PC-3 (cell line): ENCODE measurements at regions not wholly inside any gene's neighbourhood (a gene's known extent, or its start where the extent isn't known, plus 50 kb on each side); places are given as distances from the start of the nearest gene placed in this dataset.
A peak's percentile ranks its signal among the peaks of the same experiment; 100 is the strongest.

Experiments used
- ATAC-seq: fragments of 200-7000 bp; cut with Tn5 transposase; 2 replicates; pipeline ENCODE4 v1.9.1; 2020; ENCODE audit warnings: mild to moderate bottlenecking, moderate library complexity
- BruUV-seq: library from RNA; stranded (reverse); fragments of 400-500 nt; replicated peaks from 2 replicates; lab custom pipeline; 2021; lab: Mats Ljungman, UMichigan
- CTCF ChIA-PET: fragments of 300-600 bp; sonication (Branson Sonifier 250); formaldehyde crosslinking; loops from one replicate; lab custom pipeline; 2022; ENCODE audit warnings: antibody characterized with exemption; lab: Charles Lee
- POLR2A ChIA-PET: fragments of 300-600 bp; sonication (Branson Sonifier 250); formaldehyde crosslinking; loops from one replicate; lab custom pipeline; 2022; ENCODE audit warnings: antibody characterized with exemption; ENCODE audit not compliant: unreplicated experiment; lab: Charles Lee
- DNase-seq: peaks from one replicate; pipeline ENCODE4 v3.0.0-alpha.2; 2015
- H2AFZ ChIP-seq: fragments of 300-600 bp; sonication (generic); 2 replicates; pipeline ENCODE4 v1.6.0; 2016; ENCODE audit warnings: antibody characterized with exemption, low read length
- H3F3A ChIP-seq: fragments of 300-600 bp; sonication (generic); one replicate; pipeline ENCODE4 v1.6.0; 2017; ENCODE audit warnings: antibody characterized with exemption, low read length, control low read depth, mild to moderate bottlenecking; ENCODE audit not compliant: unreplicated experiment
- H3K27ac ChIP-seq: fragments of 300-600 bp; sonication (generic); 2 replicates; pipeline ENCODE4 v1.5.1; 2016; ENCODE audit warnings: mild to moderate bottlenecking, low read length
- H3K27me3 ChIP-seq: fragments of 300-600 bp; sonication (generic); 2 replicates; pipeline ENCODE4 v1.6.1; 2016; ENCODE audit warnings: low read length, mixed read lengths
- H3K36me3 ChIP-seq: fragments of 300-600 bp; sonication (generic); 2 replicates; pipeline ENCODE4 v1.6.1; 2016; ENCODE audit warnings: low read depth, mixed run types, low read length, mixed read lengths
- H3K4me1 ChIP-seq: fragments of 300-600 bp; sonication (generic); 2 replicates; pipeline ENCODE4 v1.5.1; 2016; ENCODE audit warnings: low read length; ENCODE audit not compliant: insufficient read depth
- H3K4me2 ChIP-seq: fragments of 300-600 bp; sonication (generic); 2 replicates; pipeline ENCODE4 v1.6.0; 2016; ENCODE audit warnings: low read length
- H3K4me3 ChIP-seq: fragments of 300-600 bp; sonication (generic); 2 replicates; pipeline ENCODE4 v1.5.1; 2016; ENCODE audit warnings: mild to moderate bottlenecking, low read length, mixed read lengths
- H3K79me2 ChIP-seq: fragments of 300-600 bp; sonication (generic); 2 replicates; pipeline ENCODE4 v1.6.1; 2017; ENCODE audit warnings: low read length, mixed read lengths
- H3K9ac ChIP-seq: fragments of 300-600 bp; sonication (generic); 2 replicates; pipeline ENCODE4 v1.6.0; 2016; ENCODE audit warnings: mild to moderate bottlenecking, low read length
- H3K9me2 ChIP-seq: fragments of 300-600 bp; sonication (generic); replicated peaks from 2 replicates; pipeline ENCODE4 v1.6.1; 2016; ENCODE audit warnings: mixed run types, low read length, mixed read lengths
- H3K9me3 ChIP-seq: fragments of 300-600 bp; sonication (generic); 2 replicates; pipeline ENCODE4 v1.6.1; 2016; ENCODE audit warnings: low read length, mixed read lengths
- H4K20me1 ChIP-seq: fragments of 300-600 bp; sonication (generic); 2 replicates; pipeline ENCODE4 v1.6.1; 2016; ENCODE audit warnings: low read length, mixed read lengths
- CTCF ChIP-seq: fragments of 300-600 bp; sonication (generic); conservative IDR thresholded peaks from 2 replicates; pipeline ENCODE4 v1.5.1; 2017; ENCODE audit warnings: antibody characterized with exemption, low read depth, mild to moderate bottlenecking, low read length
- EZH2 ChIP-seq: fragments of 300-600 bp; sonication (generic); IDR thresholded peaks from one replicate; pipeline ENCODE4 v1.6.1; 2017; ENCODE audit warnings: antibody characterized with exemption, mild to moderate bottlenecking, low read length; ENCODE audit not compliant: unreplicated experiment
- EZH2phosphoT487 ChIP-seq: fragments of 300-600 bp; sonication (generic); IDR thresholded peaks from 2 replicates; pipeline ENCODE4 v1.6.1; 2018; ENCODE audit warnings: mild to moderate bottlenecking, antibody characterized with exemption, low read length, borderline replicate concordance
- intact Hi-C: fragments of 100-400 bp; cut with micrococcal nuclease; formaldehyde crosslinking; loops from 2 replicates; pipeline ENCODE4 v1.9.0; 2023

GRCh38 chr3:106014971-106015370 lies 146.2 kb upstream of the CBLB start:
- peak overlapping the region; percentile 65 for H3K9ac ChIP-seq

GRCh38 chr3:106018102-106018501 lies 149.3 kb upstream of the CBLB start:
- BruUV-seq, result no TSS peak
- CTCF ChIA-PET, result no interaction called here

More at GRCh38 chr3:106014971-106015370, 146.2 kb upstream of the CBLB start:
- no peak overlapping the region for H3K4me3 ChIP-seq
- H3K4me1 ChIP-seq, result peaks cover 22% of the 10 kb centered on the region
- H3F3A ChIP-seq, result no peaks in the 10 kb centered on the region
- BruUV-seq, result no TSS peak
- TF ChIP-seq CTCF (no peak), EZH2phosphoT487 (no peak), EZH2 (no peak)
- H4K20me1 ChIP-seq, result no peaks in the 10 kb centered on the region
- H3K4me2 ChIP-seq, result peak overlapping the region; percentile 52
- H3K9me3 ChIP-seq, result no peaks in the 10 kb centered on the region
- H2AFZ ChIP-seq, result no peak overlapping the region
- no peaks in the 10 kb centered on the region for H3K79me2 ChIP-seq
- no peaks in the 10 kb centered on the region for H3K27me3 ChIP-seq
- no peaks in the 10 kb centered on the region for H3K36me3 ChIP-seq
- no peak for ATAC-seq
- H3K9me2 ChIP-seq, result no peaks in the 10 kb centered on the region
- intact Hi-C loops, result loop anchor here (2.0 to 10.0 kb wide), 3 partner anchors 146 to 590 kb away; partner anchors contain the start of gene CBLB
- peak overlapping the region; percentile 95 for H3K27ac ChIP-seq
- ChIA-PET CTCF (no interaction called here), POLR2A (no interaction called here)
- DNase-seq, result no peak

More at GRCh38 chr3:106018102-106018501, 149.3 kb upstream of the CBLB start:
- no peak for ATAC-seq
- Histone ChIP-seq H3K9me2 (no peaks in the 10 kb centered on the region), H3K27ac (no peak overlapping the region), H3K36me3 (no peaks in the 10 kb centered on the region), H2AFZ (no peak overlapping the region), H3K9me3 (no peaks in the 10 kb centered on the region), H3K27me3 (no peaks in the 10 kb centered on the region), H3K4me3 (no peak overlapping the region), H3K4me1 (peaks cover 19% of the 10 kb centered on the region), H3F3A (no peaks in the 10 kb centered on the region), H4K20me1 (no peaks in the 10 kb centered on the region), H3K4me2 (no peak overlapping the region), H3K79me2 (no peaks in the 10 kb centered on the region), H3K9ac (no peak overlapping the region)
- intact Hi-C loops, result loop anchor here (10.0 kb wide), 1 partner anchor 587 kb away; no protein-coding TSS in a partner anchor
- TF ChIP-seq CTCF (no peak), EZH2phosphoT487 (no peak), EZH2 (no peak)
- no peak for DNase-seq
- POLR2A ChIA-PET, result no interaction called here
